H9 (cell line): ENCODE measurements at regions not wholly inside any gene's neighbourhood (a gene's known extent, or its start where the extent isn't known, plus 50 kb on each side); places are given as distances from the start of the nearest gene placed in this dataset.

Source experiments
- DNase-seq: peaks from one replicate; pipeline ENCODE4 v3.0.0-alpha.2; 2017
- H2AFZ ChIP-seq: one replicate; pipeline ENCODE4 v1.6.1; 2013; ENCODE audit warnings: mild to moderate bottlenecking, low read length, control low read depth, moderate library complexity
- H2AK5ac ChIP-seq: 2 replicates; pipeline ENCODE4 v1.6.1; 2013; ENCODE audit warnings: low read length, control low read depth, mixed read lengths; ENCODE audit not compliant: insufficient read length
- H2BK120ac ChIP-seq: one replicate; pipeline ENCODE4 v1.6.1; 2013; ENCODE audit warnings: low read depth, mild to moderate bottlenecking, low read length, control low read depth, inconsistent platforms; ENCODE audit not compliant: poor library complexity, severe bottlenecking
- H2BK12ac ChIP-seq: 2 replicates; pipeline ENCODE4 v1.6.1; 2013; ENCODE audit warnings: low read length, control low read depth, mixed read lengths, low read depth; ENCODE audit not compliant: insufficient read length
- H2BK15ac ChIP-seq: 2 replicates; pipeline ENCODE4 v1.6.1; 2013; ENCODE audit warnings: low read depth, low read length, control low read depth
- H2BK20ac ChIP-seq: one replicate; pipeline ENCODE4 v1.6.1; 2013; ENCODE audit warnings: low read depth, mild to moderate bottlenecking, low read length, control low read depth, inconsistent platforms; ENCODE audit not compliant: poor library complexity, severe bottlenecking
- H2BK5ac ChIP-seq: 2 replicates; pipeline ENCODE4 v1.6.1; 2013; ENCODE audit warnings: low read length, control low read depth, mixed read lengths; ENCODE audit not compliant: insufficient read length
- H3K14ac ChIP-seq: 2 replicates; pipeline ENCODE4 v1.6.1; 2013; ENCODE audit warnings: low read length, control low read depth; ENCODE audit not compliant: insufficient read depth
- H3K18ac ChIP-seq: 2 replicates; pipeline ENCODE4 v1.6.1; 2013; ENCODE audit warnings: low read depth, mild to moderate bottlenecking, mixed read lengths, low read length, control low read depth; ENCODE audit not compliant: insufficient read length
- H3K23ac ChIP-seq: 2 replicates; pipeline ENCODE4 v1.6.1; 2013; ENCODE audit warnings: low read length, control low read depth, mixed read lengths, low read depth; ENCODE audit not compliant: insufficient read length
- H3K23me2 ChIP-seq: 2 replicates; pipeline ENCODE4 v1.6.1; 2013; ENCODE audit warnings: low read depth, mild to moderate bottlenecking, mixed read lengths, low read length, control low read depth; ENCODE audit not compliant: insufficient read length, poor library complexity, severe bottlenecking
- H3K27ac ChIP-seq: 2 replicates; pipeline ENCODE4 v1.5.1; 2013; ENCODE audit warnings: low read length, control low read depth, mixed read lengths, low read depth; ENCODE audit not compliant: insufficient read length
- H3K27me3 ChIP-seq: 2 replicates; pipeline ENCODE4 v1.6.1; 2013; ENCODE audit warnings: low read length, control low read depth, inconsistent platforms; ENCODE audit not compliant: insufficient read depth
- H3K4ac ChIP-seq: 2 replicates; pipeline ENCODE4 v1.6.1; 2013; ENCODE audit warnings: low read depth, mild to moderate bottlenecking, control low read depth, inconsistent platforms, low read length, moderate library complexity
- H3K4me1 ChIP-seq: 2 replicates; pipeline ENCODE4 v1.6.1; 2013; ENCODE audit warnings: low read length, control low read depth, inconsistent platforms; ENCODE audit not compliant: insufficient read depth
- H3K4me2 ChIP-seq: 2 replicates; pipeline ENCODE4 v1.6.1; 2013; ENCODE audit warnings: low read length, control low read depth, mixed read lengths; ENCODE audit not compliant: insufficient read length, insufficient read depth
- H3K56ac ChIP-seq: 2 replicates; pipeline ENCODE4 v1.6.1; 2013; ENCODE audit warnings: low read depth, mild to moderate bottlenecking, mixed read lengths, low read length, control low read depth; ENCODE audit not compliant: insufficient read length
- H3K79me1 ChIP-seq: 2 replicates; pipeline ENCODE4 v1.6.1; 2013; ENCODE audit warnings: low read depth, mild to moderate bottlenecking, moderate library complexity, low read length, control low read depth, inconsistent platforms; ENCODE audit not compliant: insufficient read depth, poor library complexity, severe bottlenecking
- H3K79me2 ChIP-seq: 2 replicates; pipeline ENCODE4 v1.6.1; 2013; ENCODE audit warnings: low read length, control low read depth, inconsistent platforms; ENCODE audit not compliant: insufficient read depth
- H3K9ac ChIP-seq: 2 replicates; pipeline ENCODE4 v1.6.1; 2013; ENCODE audit warnings: low read length, control low read depth, mixed read lengths; ENCODE audit not compliant: insufficient read length; ENCODE audit errors: extremely low read depth
- H3K9me3 ChIP-seq: one replicate; pipeline ENCODE4 v1.6.1; 2013; ENCODE audit warnings: low read depth, low read length, inconsistent platforms; ENCODE audit not compliant: control insufficient read depth
- H3T11ph ChIP-seq: one replicate; pipeline ENCODE4 v1.6.1; 2013; ENCODE audit warnings: mild to moderate bottlenecking, low read length, control low read depth, inconsistent platforms
- H4K20me1 ChIP-seq: one replicate; pipeline ENCODE4 v1.6.1; 2013; ENCODE audit not compliant: control insufficient read depth, insufficient read length, insufficient read depth
- H4K5ac ChIP-seq: 2 replicates; pipeline ENCODE4 v1.6.1; 2013; ENCODE audit warnings: low read depth, mild to moderate bottlenecking, mixed read lengths, low read length, control low read depth; ENCODE audit not compliant: insufficient read length
- H4K8ac ChIP-seq: replicated peaks from 2 replicates; pipeline ENCODE4 v1.6.1; 2013; ENCODE audit warnings: low read length, control low read depth, mixed read lengths, low read depth; ENCODE audit not compliant: insufficient read length
- H4K91ac ChIP-seq: 2 replicates; pipeline ENCODE4 v1.6.1; 2013; ENCODE audit warnings: low read depth, mild to moderate bottlenecking, moderate library complexity, mixed read lengths, low read length, control low read depth; ENCODE audit not compliant: insufficient read length
- H3K27ac Mint-ChIP-seq, 3 experiments: 2 replicates in 2 of 3; 3 replicates in 1 of 3; pipeline ENCODE4 v1.8.0; 2020 to 2021; ENCODE audit warnings: mixed read lengths in 3 of 3, mild to moderate bottlenecking in 1 of 3, moderate library complexity in 1 of 3
- H3K27me3 Mint-ChIP-seq: 2 replicates; pipeline ENCODE4 v1.8.0; 2021; ENCODE audit warnings: low read depth, mild to moderate bottlenecking, moderate library complexity, mixed read lengths
- H3K36me3 Mint-ChIP-seq, 3 experiments: 2 replicates in 2 of 3; 3 replicates in 1 of 3; pipeline ENCODE4 v1.8.0; 2020 to 2021; ENCODE audit warnings: low read depth in 3 of 3, mixed read lengths in 3 of 3; ENCODE audit not compliant: insufficient read depth in 1 of 3
- H3K4me1 Mint-ChIP-seq, 2 experiments: 2 replicates each; pipeline ENCODE4 v1.8.0; 2020; ENCODE audit warnings: mixed read lengths in 2 of 2
- H3K4me3 Mint-ChIP-seq, 2 experiments: 2 replicates in 1 of 2; 3 replicates in 1 of 2; pipeline ENCODE4 v1.8.0; 2020 to 2021; ENCODE audit warnings: mild to moderate bottlenecking in 2 of 2, mixed read lengths in 2 of 2, moderate library complexity in 1 of 2
- H3K9me3 Mint-ChIP-seq, 2 experiments: 2 replicates in 1 of 2; 3 replicates in 1 of 2; pipeline ENCODE4 v1.8.0; 2020; ENCODE audit warnings: mild to moderate bottlenecking in 2 of 2, mixed read lengths in 2 of 2, moderate library complexity in 1 of 2
- WGBS: extraction: QIAGEN DNeasy Blood & Tissue Kit; methylation state at CpG from one replicate; pipeline ENCODE4 v1.1.7; 2013; ENCODE audit warnings: missing lambda C conversion rate, low lambda C conversion rate, mixed read lengths; ENCODE audit not compliant: insufficient read length; ENCODE audit errors: extremely low coverage; 5-methylcytosine and 5-hydroxymethylcytosine counted together
- TF ChIP-seq, protein P1 (sequence below): fragments of 200-600 bp; sonication (generic); conservative IDR thresholded peaks from 3 replicates; pipeline ENCODE4 v1.8.0; 2021; ENCODE audit warnings: antibody characterized with exemption, mild to moderate bottlenecking

DNA sequence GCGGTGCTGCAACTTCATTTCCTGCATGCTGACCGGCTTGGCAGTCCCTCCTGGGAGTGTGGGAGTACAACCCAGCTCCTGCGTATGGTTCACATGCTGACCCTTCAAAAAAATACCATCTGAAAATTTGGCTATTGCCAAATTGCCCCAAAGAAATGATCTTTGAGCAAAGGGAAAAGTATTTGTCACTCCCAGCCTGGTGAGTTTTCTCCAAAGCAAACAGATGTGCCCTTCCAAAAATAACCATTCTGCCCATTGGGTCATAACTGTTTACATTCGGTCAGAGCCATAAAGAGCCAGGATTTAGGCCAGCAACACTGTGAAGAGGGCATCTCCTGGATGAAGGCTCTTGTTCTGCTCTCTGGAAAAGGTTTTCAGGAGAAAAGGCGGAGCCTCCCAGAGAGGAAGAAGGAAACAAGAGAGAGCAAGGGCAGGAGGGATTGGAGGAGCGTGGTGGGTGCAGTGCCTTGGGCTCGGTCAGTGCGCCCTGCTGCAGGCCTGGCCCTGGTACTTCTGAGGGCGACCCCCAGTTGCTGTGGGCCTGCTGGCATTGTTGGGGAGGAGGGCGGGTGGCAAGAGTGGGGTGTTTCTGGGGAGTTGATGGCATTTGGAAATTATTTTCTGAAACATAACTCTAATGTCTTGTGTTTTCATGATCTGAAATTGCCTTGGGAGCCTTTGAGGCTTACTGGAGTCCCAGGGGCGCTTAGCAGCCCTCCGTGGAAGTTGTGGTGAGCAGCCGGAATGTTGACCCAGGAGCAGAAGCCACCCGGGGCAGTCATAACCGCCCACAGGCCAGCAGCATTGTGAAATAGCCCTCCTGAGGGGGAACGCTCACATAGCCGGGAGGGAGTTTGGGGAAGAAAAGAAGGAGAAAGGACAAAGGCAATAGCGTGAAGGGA lies 248.4 kb downstream of the MYLK4 start:
- no peaks in the 10 kb centered on the region for H4K20me1 ChIP-seq
- H3K27me3 Mint-ChIP-seq, result peaks cover 4% of the 10 kb centered on the region
- no peak overlapping the region for H2BK5ac ChIP-seq
- DNase-seq, result no peak
- H3K56ac ChIP-seq, result no peak overlapping the region
- H3K27ac ChIP-seq, result no peak overlapping the region
- no peak overlapping the region for H2AFZ ChIP-seq
- H3K27me3 ChIP-seq, result no peaks in the 10 kb centered on the region
- peak overlapping the region in 1 of 3 experiments; percentile 65; a peak in 3 of 7 replicates for H3K27ac Mint-ChIP-seq
- H3K9me3 ChIP-seq, result no peaks in the 10 kb centered on the region
- no peak overlapping the region for H3K14ac ChIP-seq
- H3K79me2 ChIP-seq, result no peaks in the 10 kb centered on the region
- H3K4me3 Mint-ChIP-seq, result no peak overlapping the region
- H3K79me1 ChIP-seq, result no peaks in the 10 kb centered on the region
- no peak overlapping the region for H4K91ac ChIP-seq
- no CpG with 5 or more reads among the region's 18 CpGs for WGBS
- H3K36me3 Mint-ChIP-seq, result peaks cover 0 to 1% (median 0%) of the 10 kb centered on the region in 3 experiments; a peak in 1 of 7 replicates
- H2BK15ac ChIP-seq, result no peak overlapping the region
- TF ChIP-seq, protein P1, sequence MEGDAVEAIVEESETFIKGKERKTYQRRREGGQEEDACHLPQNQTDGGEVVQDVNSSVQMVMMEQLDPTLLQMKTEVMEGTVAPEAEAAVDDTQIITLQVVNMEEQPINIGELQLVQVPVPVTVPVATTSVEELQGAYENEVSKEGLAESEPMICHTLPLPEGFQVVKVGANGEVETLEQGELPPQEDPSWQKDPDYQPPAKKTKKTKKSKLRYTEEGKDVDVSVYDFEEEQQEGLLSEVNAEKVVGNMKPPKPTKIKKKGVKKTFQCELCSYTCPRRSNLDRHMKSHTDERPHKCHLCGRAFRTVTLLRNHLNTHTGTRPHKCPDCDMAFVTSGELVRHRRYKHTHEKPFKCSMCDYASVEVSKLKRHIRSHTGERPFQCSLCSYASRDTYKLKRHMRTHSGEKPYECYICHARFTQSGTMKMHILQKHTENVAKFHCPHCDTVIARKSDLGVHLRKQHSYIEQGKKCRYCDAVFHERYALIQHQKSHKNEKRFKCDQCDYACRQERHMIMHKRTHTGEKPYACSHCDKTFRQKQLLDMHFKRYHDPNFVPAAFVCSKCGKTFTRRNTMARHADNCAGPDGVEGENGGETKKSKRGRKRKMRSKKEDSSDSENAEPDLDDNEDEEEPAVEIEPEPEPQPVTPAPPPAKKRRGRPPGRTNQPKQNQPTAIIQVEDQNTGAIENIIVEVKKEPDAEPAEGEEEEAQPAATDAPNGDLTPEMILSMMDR, result no peak
- no peaks in the 10 kb centered on the region for H3K23me2 ChIP-seq
- H2BK20ac ChIP-seq, result no peak overlapping the region
- H2BK120ac ChIP-seq, result no peak overlapping the region
- no peak overlapping the region for H3K9ac ChIP-seq
- no peak overlapping the region for H4K8ac ChIP-seq
- no peak overlapping the region for H3K4me2 ChIP-seq
- no peak overlapping the region for H4K5ac ChIP-seq
- H3K4ac ChIP-seq, result no peak overlapping the region
- H3K4me1 ChIP-seq, result no peaks in the 10 kb centered on the region
- H3K4me1 Mint-ChIP-seq, result peaks cover 8 to 13% of the 10 kb centered on the region in 2 experiments
- H3K23ac ChIP-seq, result no peak overlapping the region
- H3K9me3 Mint-ChIP-seq, result peaks cover 0 to 2% of the 10 kb centered on the region in 2 experiments; a peak in 4 of 5 replicates
- no peak overlapping the region for H2BK12ac ChIP-seq
- no peak overlapping the region for H2AK5ac ChIP-seq
- no peak overlapping the region for H3T11ph ChIP-seq
- H3K18ac ChIP-seq, result peak overlapping the region; percentile 21
